ENCODE measurements at regions not wholly inside any gene's neighbourhood (a gene's known extent, or its start where the extent isn't known, plus 50 kb on each side); places are given as distances from the start of the nearest gene placed in this dataset.

DNA sequence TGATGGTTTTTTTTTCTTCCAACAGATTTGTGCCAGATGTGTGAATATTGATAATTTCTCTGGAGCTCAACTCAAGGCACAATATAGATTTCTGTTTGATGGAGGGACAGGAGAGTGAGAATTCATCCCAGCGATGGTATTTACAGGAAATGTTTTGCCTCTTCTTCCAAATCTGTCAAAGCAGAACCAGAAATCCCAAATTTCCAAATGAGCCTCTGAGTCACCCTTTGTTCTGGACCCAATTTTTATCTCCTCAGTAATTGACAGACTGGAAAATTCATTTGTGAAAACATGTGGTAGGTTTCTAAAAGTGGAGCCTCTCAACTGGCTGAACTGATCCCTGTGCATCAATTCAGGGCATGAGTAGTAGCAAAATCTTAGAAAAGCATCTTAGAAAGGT is 223.2 kb upstream of the TSHZ2 start:
- TF ChIP-seq, protein P1, sequence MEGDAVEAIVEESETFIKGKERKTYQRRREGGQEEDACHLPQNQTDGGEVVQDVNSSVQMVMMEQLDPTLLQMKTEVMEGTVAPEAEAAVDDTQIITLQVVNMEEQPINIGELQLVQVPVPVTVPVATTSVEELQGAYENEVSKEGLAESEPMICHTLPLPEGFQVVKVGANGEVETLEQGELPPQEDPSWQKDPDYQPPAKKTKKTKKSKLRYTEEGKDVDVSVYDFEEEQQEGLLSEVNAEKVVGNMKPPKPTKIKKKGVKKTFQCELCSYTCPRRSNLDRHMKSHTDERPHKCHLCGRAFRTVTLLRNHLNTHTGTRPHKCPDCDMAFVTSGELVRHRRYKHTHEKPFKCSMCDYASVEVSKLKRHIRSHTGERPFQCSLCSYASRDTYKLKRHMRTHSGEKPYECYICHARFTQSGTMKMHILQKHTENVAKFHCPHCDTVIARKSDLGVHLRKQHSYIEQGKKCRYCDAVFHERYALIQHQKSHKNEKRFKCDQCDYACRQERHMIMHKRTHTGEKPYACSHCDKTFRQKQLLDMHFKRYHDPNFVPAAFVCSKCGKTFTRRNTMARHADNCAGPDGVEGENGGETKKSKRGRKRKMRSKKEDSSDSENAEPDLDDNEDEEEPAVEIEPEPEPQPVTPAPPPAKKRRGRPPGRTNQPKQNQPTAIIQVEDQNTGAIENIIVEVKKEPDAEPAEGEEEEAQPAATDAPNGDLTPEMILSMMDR (IDR thresholded peaks at IDR 0.05; ENCODE audit: low read length), result no peak
- TF ChIP-seq EZH2 (optimal IDR thresholded peaks at IDR 0.05; ENCODE audit: low read depth, low read length), result no peak

All from MM.1S (cell line).